ENCODE measurements at regions not wholly inside any gene's neighbourhood (a gene's known extent, or its start where the extent isn't known, plus 50 kb on each side); places are given as distances from the start of the nearest gene placed in this dataset.

GRCh38 chr22:48261706-48262105 lies 1499.3 kb downstream of the TBC1D22A start:
- Histone ChIP-seq H3K9ac (ENCODE audit: low read depth, low read length, poor library complexity) (no peak overlapping the region), H3K4me2 (ENCODE audit: insufficient read depth, low read length, poor library complexity, severe bottlenecking) (no peak overlapping the region), H3K36me3 (replicated peaks in 1 of 2; ENCODE audit: control insufficient read depth in 2 of 2, insufficient read depth in 2 of 2, low read length in 2 of 2) (no peaks in the 10 kb centered on the region), H3K79me1 (ENCODE audit: low read depth, low read length) (no peaks in the 10 kb centered on the region), H3K27ac (replicated peaks; ENCODE audit: low read length) (no peak overlapping the region), H2BK5ac (ENCODE audit: low read length) (no peak overlapping the region), H3K23ac (ENCODE audit: low read depth, low read length, poor library complexity) (no peak overlapping the region), H3K18ac (ENCODE audit: low read length) (no peak overlapping the region), H4K91ac (ENCODE audit: low read depth, low read length, poor library complexity) (no peak overlapping the region), H3K9me3 (replicated peaks in 1 of 2; ENCODE audit: control insufficient read depth in 2 of 2, insufficient read depth in 1 of 2, low read depth in 1 of 2, low read length in 2 of 2) (no peaks in the 10 kb centered on the region), H2BK12ac (ENCODE audit: low read length) (no peak overlapping the region), H4K8ac (ENCODE audit: low read depth, low read length) (no peak overlapping the region), H2AFZ (ENCODE audit: low read length) (no peak overlapping the region), H3K4me3 (ENCODE audit: low read length in 2 of 2) (no peak overlapping the region), H3K4ac (ENCODE audit: low read length) (no peak overlapping the region), H3K14ac (ENCODE audit: low read length) (no peak overlapping the region), H2BK120ac (ENCODE audit: low read depth, low read length) (no peak overlapping the region), H3K27me3 (ENCODE audit: control insufficient read depth in 3 of 3, insufficient read depth in 3 of 3, low read depth in 1 of 3, low read length in 3 of 3) (peaks cover 0 to 9% (median 0%) of the 10 kb centered on the region in 3 experiments), H3K4me1 (ENCODE audit: control insufficient read depth in 2 of 2, insufficient read depth in 1 of 2, low read depth in 1 of 2, low read length in 2 of 2) (peaks cover 0 to 5% of the 10 kb centered on the region in 2 donors), H2BK15ac (ENCODE audit: low read length) (no peak overlapping the region), H2AK5ac (ENCODE audit: low read depth, low read length) (no peak overlapping the region)
- no CpG with 5 or more reads among the region's 2 CpGs for WGBS, 2 donors (ENCODE audit: extremely low coverage in 2 of 2, insufficient read length in 2 of 2, insufficient replicate concordance in 1 of 2)
- no peak for DNase-seq (ENCODE audit: low spot score)

- peaks cover 0 to 3% (median 0%) of the 10 kb centered on the region in 3 experiments for H3K27me3 ChIP-seq (ENCODE audit: control insufficient read depth in 3 of 3, insufficient read depth in 3 of 3, low read depth in 1 of 3, low read length in 3 of 3)
- H3K79me1 ChIP-seq (ENCODE audit: low read depth, low read length), result no peaks in the 10 kb centered on the region
- H3K36me3 ChIP-seq (replicated peaks in 1 of 2; ENCODE audit: control insufficient read depth in 2 of 2, insufficient read depth in 2 of 2, low read length in 2 of 2), result no peaks in the 10 kb centered on the region
- H3K4ac ChIP-seq (ENCODE audit: low read length), result no peak overlapping the region
- H4K8ac ChIP-seq (ENCODE audit: low read depth, low read length), result no peak overlapping the region
- H3K27ac ChIP-seq (replicated peaks; ENCODE audit: low read length), result no peak overlapping the region
- H3K4me3 ChIP-seq (ENCODE audit: low read length in 2 of 2), result no peak overlapping the region
- no peak overlapping the region for H3K23ac ChIP-seq (ENCODE audit: low read depth, low read length, poor library complexity)
- H3K18ac ChIP-seq (ENCODE audit: low read length), result no peak overlapping the region
- no peak overlapping the region for H2BK12ac ChIP-seq (ENCODE audit: low read length)
- H2BK15ac ChIP-seq (ENCODE audit: low read length), result no peak overlapping the region
- no peak overlapping the region for H3K14ac ChIP-seq (ENCODE audit: low read length)
- H2AK5ac ChIP-seq (ENCODE audit: low read depth, low read length), result no peak overlapping the region
- H2BK5ac ChIP-seq (ENCODE audit: low read length), result no peak overlapping the region
- DNase-seq (ENCODE audit: low spot score), result no peak
- H3K4me2 ChIP-seq (ENCODE audit: insufficient read depth, low read length, poor library complexity, severe bottlenecking), result no peak overlapping the region
- no peak overlapping the region for H4K91ac ChIP-seq (ENCODE audit: low read depth, low read length, poor library complexity)
- no peaks in the 10 kb centered on the region for H3K9me3 ChIP-seq (replicated peaks in 1 of 2; ENCODE audit: control insufficient read depth in 2 of 2, insufficient read depth in 1 of 2, low read depth in 1 of 2, low read length in 2 of 2)
- H3K9ac ChIP-seq (ENCODE audit: low read depth, low read length, poor library complexity), result no peak overlapping the region
- no peak overlapping the region for H2AFZ ChIP-seq (ENCODE audit: low read length)
- H2BK120ac ChIP-seq (ENCODE audit: low read depth, low read length), result no peak overlapping the region
- WGBS, 2 donors (ENCODE audit: extremely low coverage in 2 of 2, insufficient read length in 2 of 2, insufficient replicate concordance in 1 of 2), result 100% methylated on average over 12 of the region's 12 CpGs
- peaks cover 0 to 9% of the 10 kb centered on the region in 2 donors for H3K4me1 ChIP-seq (ENCODE audit: control insufficient read depth in 2 of 2, insufficient read depth in 1 of 2, low read depth in 1 of 2, low read length in 2 of 2)
Measured at GRCh38 chr22:48261048-48261621, 1498.7 kb downstream of the TBC1D22A start.

GRCh38 chr22:48259991-48260670 lies 1497.7 kb downstream of the TBC1D22A start:
- H3K36me3 ChIP-seq (replicated peaks in 1 of 2; ENCODE audit: control insufficient read depth in 2 of 2, insufficient read depth in 2 of 2, low read length in 2 of 2), result no peaks in the 10 kb centered on the region
- H3K4me2 ChIP-seq (ENCODE audit: insufficient read depth, low read length, poor library complexity, severe bottlenecking), result no peak overlapping the region
- H3K79me1 ChIP-seq (ENCODE audit: low read depth, low read length), result no peaks in the 10 kb centered on the region
- H3K23ac ChIP-seq (ENCODE audit: low read depth, low read length, poor library complexity), result no peak overlapping the region
- no peak overlapping the region for H4K91ac ChIP-seq (ENCODE audit: low read depth, low read length, poor library complexity)
- H2BK15ac ChIP-seq (ENCODE audit: low read length), result no peak overlapping the region
- H3K4ac ChIP-seq (ENCODE audit: low read length), result no peak overlapping the region
- peaks cover 0 to 3% (median 0%) of the 10 kb centered on the region in 3 experiments for H3K27me3 ChIP-seq (ENCODE audit: control insufficient read depth in 3 of 3, insufficient read depth in 3 of 3, low read depth in 1 of 3, low read length in 3 of 3)
- H2AFZ ChIP-seq (ENCODE audit: low read length), result no peak overlapping the region
- no peak overlapping the region for H2BK5ac ChIP-seq (ENCODE audit: low read length)
- H3K18ac ChIP-seq (ENCODE audit: low read length), result no peak overlapping the region
- no peak overlapping the region for H2AK5ac ChIP-seq (ENCODE audit: low read depth, low read length)
- peaks cover 0 to 13% of the 10 kb centered on the region in 2 donors for H3K4me1 ChIP-seq (ENCODE audit: control insufficient read depth in 2 of 2, insufficient read depth in 1 of 2, low read depth in 1 of 2, low read length in 2 of 2)
- H3K4me3 ChIP-seq (ENCODE audit: low read length in 2 of 2), result no peak overlapping the region
- no peak overlapping the region for H2BK12ac ChIP-seq (ENCODE audit: low read length)
- WGBS, 2 donors (ENCODE audit: extremely low coverage in 2 of 2, insufficient read length in 2 of 2, insufficient replicate concordance in 1 of 2), result no CpG with 5 or more reads among the region's 8 CpGs
- no peak overlapping the region for H2BK120ac ChIP-seq (ENCODE audit: low read depth, low read length)
- no peak overlapping the region for H3K27ac ChIP-seq (replicated peaks; ENCODE audit: low read length)
- H3K14ac ChIP-seq (ENCODE audit: low read length), result no peak overlapping the region
- no peak overlapping the region for H4K8ac ChIP-seq (ENCODE audit: low read depth, low read length)
- H3K9me3 ChIP-seq (replicated peaks in 1 of 2; ENCODE audit: control insufficient read depth in 2 of 2, insufficient read depth in 1 of 2, low read depth in 1 of 2, low read length in 2 of 2), result no peaks in the 10 kb centered on the region
- DNase-seq (ENCODE audit: low spot score), result no peak
- H3K9ac ChIP-seq (ENCODE audit: low read depth, low read length, poor library complexity), result no peak overlapping the region

GRCh38 chr22:48258811-48259210 lies 1496.4 kb downstream of the TBC1D22A start:
- H3K4me3 ChIP-seq (ENCODE audit: low read length in 2 of 2), result no peak overlapping the region
- H3K9me3 ChIP-seq (replicated peaks in 1 of 2; ENCODE audit: control insufficient read depth in 2 of 2, insufficient read depth in 1 of 2, low read depth in 1 of 2, low read length in 2 of 2), result no peaks in the 10 kb centered on the region
- no peak overlapping the region for H3K18ac ChIP-seq (ENCODE audit: low read length)
- no peak overlapping the region for H2AK5ac ChIP-seq (ENCODE audit: low read depth, low read length)
- H3K4me1 ChIP-seq (ENCODE audit: control insufficient read depth in 2 of 2, insufficient read depth in 1 of 2, low read depth in 1 of 2, low read length in 2 of 2), result peaks cover 0 to 19% of the 10 kb centered on the region in 2 donors
- H2BK120ac ChIP-seq (ENCODE audit: low read depth, low read length), result no peak overlapping the region
- peaks cover 0 to 1% (median 0%) of the 10 kb centered on the region in 3 experiments for H3K27me3 ChIP-seq (ENCODE audit: control insufficient read depth in 3 of 3, insufficient read depth in 3 of 3, low read depth in 1 of 3, low read length in 3 of 3)
- H2AFZ ChIP-seq (ENCODE audit: low read length), result no peak overlapping the region
- no CpG with 5 or more reads among the region's 8 CpGs for WGBS, 2 donors (ENCODE audit: extremely low coverage in 2 of 2, insufficient read length in 2 of 2, insufficient replicate concordance in 1 of 2)
- no peak overlapping the region for H3K4me2 ChIP-seq (ENCODE audit: insufficient read depth, low read length, poor library complexity, severe bottlenecking)
- H2BK5ac ChIP-seq (ENCODE audit: low read length), result no peak overlapping the region
- no peak for DNase-seq (ENCODE audit: low spot score)
- H2BK15ac ChIP-seq (ENCODE audit: low read length), result no peak overlapping the region
- H4K91ac ChIP-seq (ENCODE audit: low read depth, low read length, poor library complexity), result peak overlapping the region; percentile 60
- no peak overlapping the region for H3K9ac ChIP-seq (ENCODE audit: low read depth, low read length, poor library complexity)
- no peaks in the 10 kb centered on the region for H3K36me3 ChIP-seq (replicated peaks in 1 of 2; ENCODE audit: control insufficient read depth in 2 of 2, insufficient read depth in 2 of 2, low read length in 2 of 2)
- no peak overlapping the region for H3K14ac ChIP-seq (ENCODE audit: low read length)
- no peaks in the 10 kb centered on the region for H3K79me1 ChIP-seq (ENCODE audit: low read depth, low read length)
- no peak overlapping the region for H3K23ac ChIP-seq (ENCODE audit: low read depth, low read length, poor library complexity)
- no peak overlapping the region for H4K8ac ChIP-seq (ENCODE audit: low read depth, low read length)
- H3K27ac ChIP-seq (replicated peaks; ENCODE audit: low read length), result no peak overlapping the region
- H3K4ac ChIP-seq (ENCODE audit: low read length), result no peak overlapping the region
- H2BK12ac ChIP-seq (ENCODE audit: low read length), result no peak overlapping the region
